HepG2 (cell line): ENCODE measurements at regions not wholly inside any gene's neighbourhood (a gene's known extent, or its start where the extent isn't known, plus 50 kb on each side); places are given as distances from the start of the nearest gene placed in this dataset.

ENCODE experiments used
- ADNP ChIP-seq: sonication (generic); formaldehyde crosslinking; IDR thresholded peaks from 2 replicates; pipeline ENCODE4 v1.4.0; 2020; ENCODE audit warnings: missing genetic modification reagents
- CENPT ChIP-seq: sonication (generic); formaldehyde crosslinking; IDR thresholded peaks from 2 replicates; pipeline ENCODE4 v1.8.0; 2022; ENCODE audit warnings: low read depth, mild to moderate bottlenecking, moderate library complexity, missing genetic modification reagents
- CTCF ChIP-seq: sonication (generic); formaldehyde crosslinking; IDR thresholded peaks from 2 replicates; pipeline ENCODE4 v1.5.0; 2020; ENCODE audit warnings: mild to moderate bottlenecking, missing genetic modification reagents, moderate library complexity
- HCFC1 ChIP-seq: fragments of 150-350 bp; IDR thresholded peaks from 2 replicates; pipeline ENCODE4 v1.6.1; 2014; ENCODE audit warnings: low read depth, low read length
- HMGXB3 ChIP-seq: sonication (generic); formaldehyde crosslinking; IDR thresholded peaks from 2 replicates; pipeline ENCODE4 v1.4.0; 2020; ENCODE audit warnings: missing genetic modification reagents, borderline replicate concordance
- JUND ChIP-seq: sonication (generic); formaldehyde crosslinking; IDR thresholded peaks from 2 replicates; pipeline ENCODE4 v1.8.0; 2022; ENCODE audit warnings: mild to moderate bottlenecking, missing genetic modification reagents
- PHB2 ChIP-seq: fragments of 450-650 bp; IDR thresholded peaks from 2 replicates; pipeline ENCODE4 v1.6.1; 2018; ENCODE audit not compliant: partially characterized antibody
- RXRA ChIP-seq: sonication (generic); formaldehyde crosslinking; IDR thresholded peaks from 2 replicates; pipeline ENCODE4 v1.5.1; 2020; ENCODE audit warnings: missing genetic modification reagents
- TAF1 ChIP-seq: sonication (generic); formaldehyde crosslinking; IDR thresholded peaks from 2 replicates; pipeline ENCODE4 v1.4.0; 2020; ENCODE audit warnings: missing genetic modification reagents
- TCF12 ChIP-seq, 2 experiments: fragments of 450-650 bp in 1 of 2; sonication (generic) in 1 of 2; formaldehyde crosslinking in 1 of 2; IDR thresholded peaks; 2 replicates each; pipeline versions ENCODE4 v1.6.1 to v1.8.0; 2017 to 2022; ENCODE audit warnings: antibody characterized with exemption in 1 of 2, mild to moderate bottlenecking in 1 of 2, missing genetic modification reagents in 1 of 2, moderate library complexity in 1 of 2
- ZBTB46 ChIP-seq: sonication (generic); formaldehyde crosslinking; IDR thresholded peaks from 2 replicates; pipeline ENCODE4 v1.4.0; 2020; ENCODE audit warnings: mild to moderate bottlenecking, missing genetic modification reagents, borderline replicate concordance

GRCh38 chr6:169861431-169862042, 110.1 kb downstream of the ERMARD start:
- TF ChIP-seq CTCF (CRISPR knock-in tag) (no peak), TAF1 (no peak), PHB2 (no peak), ZBTB46 (CRISPR knock-in tag) (no peak), HMGXB3 (CRISPR knock-in tag) (no peak), JUND (no peak), RXRA (no peak), ADNP (no peak), CENPT (CRISPR knock-in tag) (no peak), HCFC1 (no peak), TCF12 (IDR thresholded peaks at IDR 0.05) (no peak), TCF12 (CRISPR knock-in tag; IDR thresholded peaks at IDR 0.05) (no peak)
